Smooth muscle cell (in vitro differentiated cells): ENCODE measurements at regions not wholly inside any gene's neighbourhood (a gene's known extent, or its start where the extent isn't known, plus 50 kb on each side); places are given as distances from the start of the nearest gene placed in this dataset.

Experiments used
- DNase-seq: peaks from one replicate; lab custom pipeline; 2025; ENCODE audit not compliant: unreplicated experiment; lab: John Stamatoyannopoulos, UW
- H2AFZ ChIP-seq: fragments of 200-600 bp; sonication (generic); 2 replicates; pipeline ENCODE4 v1.6.0; 2016; ENCODE audit warnings: antibody characterized with exemption, low read depth, mild to moderate bottlenecking
- H3F3A ChIP-seq: fragments of 200-600 bp; sonication (generic); 2 replicates; pipeline ENCODE4 v1.6.0; 2017; ENCODE audit warnings: antibody characterized with exemption, low read depth
- H3K27ac ChIP-seq: fragments of 200-600 bp; sonication (generic); 2 replicates; pipeline ENCODE4 v1.5.1; 2016; ENCODE audit warnings: low read depth, mild to moderate bottlenecking
- H3K27me3 ChIP-seq: fragments of 200-600 bp; sonication (generic); 2 replicates; pipeline ENCODE4 v1.6.1; 2016; ENCODE audit warnings: low read depth, mild to moderate bottlenecking
- H3K36me3 ChIP-seq: fragments of 200-600 bp; sonication (generic); 2 replicates; pipeline ENCODE4 v1.5.1; 2016; ENCODE audit warnings: low read depth
- H3K4me1 ChIP-seq: fragments of 200-600 bp; sonication (generic); 2 replicates; pipeline ENCODE4 v1.5.1; 2016; ENCODE audit warnings: low read depth
- H3K4me2 ChIP-seq: fragments of 200-600 bp; sonication (generic); 2 replicates; pipeline ENCODE4 v1.6.0; 2016; ENCODE audit warnings: mild to moderate bottlenecking
- H3K4me3 ChIP-seq: fragments of 200-600 bp; sonication (generic); 2 replicates; pipeline ENCODE4 v1.5.1; 2016; ENCODE audit warnings: mild to moderate bottlenecking
- H3K79me2 ChIP-seq: fragments of 200-600 bp; sonication (generic); 2 replicates; pipeline ENCODE4 v1.6.0; 2016; ENCODE audit warnings: low read depth, mild to moderate bottlenecking
- H3K9ac ChIP-seq: fragments of 200-600 bp; sonication (generic); 2 replicates; pipeline ENCODE4 v1.6.0; 2016; ENCODE audit warnings: low read depth
- H3K9me3 ChIP-seq: fragments of 200-600 bp; sonication (generic); replicated peaks from 2 replicates; pipeline ENCODE4 v1.5.1; 2016; ENCODE audit warnings: low read depth
- H4K20me1 ChIP-seq: fragments of 200-600 bp; sonication (generic); 2 replicates; pipeline ENCODE4 v1.6.0; 2016; ENCODE audit warnings: low read depth
- CTCF ChIP-seq: fragments of 200-600 bp; sonication (generic); IDR thresholded peaks from 2 replicates; pipeline ENCODE4 v1.5.1; 2017; ENCODE audit warnings: borderline replicate concordance, mild to moderate bottlenecking, antibody characterized with exemption; ENCODE audit not compliant: insufficient read depth, poor library complexity, severe bottlenecking
- WGBS: methylation state at CpG from one replicate; pipeline ENCODE4 v1.1.7; 2016; ENCODE audit warnings: low lambda C conversion rate; 5-methylcytosine and 5-hydroxymethylcytosine counted together

DNA sequence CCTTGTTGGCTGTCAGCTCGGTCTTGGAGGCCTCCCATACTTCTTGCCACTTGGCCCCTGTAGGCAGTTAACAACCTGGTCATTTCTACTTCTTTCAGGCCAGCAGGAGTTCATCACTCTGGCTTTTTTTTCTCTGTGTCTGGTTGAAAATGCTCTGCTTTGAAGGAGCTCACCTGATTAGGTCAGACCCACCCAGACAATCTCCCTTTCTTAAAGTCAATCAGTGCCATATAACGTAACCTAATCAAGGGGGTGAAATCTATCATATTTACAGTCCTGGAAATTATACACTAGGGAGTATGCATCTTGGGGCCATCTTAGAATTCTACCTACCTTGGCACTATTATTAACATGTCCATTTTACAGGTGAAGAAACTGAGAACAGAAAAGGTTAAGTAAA lies 155.4 kb downstream of the SREK1 start:
- WGBS, result 89% methylated on average over 2 of the region's 2 CpGs
- H3K4me3 ChIP-seq, result no peak overlapping the region
- H3K4me1 ChIP-seq, result no peaks in the 10 kb centered on the region
- no peak for DNase-seq
- H2AFZ ChIP-seq, result no peak overlapping the region
- H3K27me3 ChIP-seq, result peaks cover 17% of the 10 kb centered on the region
- H3F3A ChIP-seq, result no peaks in the 10 kb centered on the region
- H3K9me3 ChIP-seq, result no peaks in the 10 kb centered on the region
- no peaks in the 10 kb centered on the region for H3K36me3 ChIP-seq
- H3K9ac ChIP-seq, result no peak overlapping the region
- no peaks in the 10 kb centered on the region for H4K20me1 ChIP-seq
- no peak overlapping the region for H3K27ac ChIP-seq
- no peaks in the 10 kb centered on the region for H3K79me2 ChIP-seq
- no peak for TF ChIP-seq CTCF
- no peak overlapping the region for H3K4me2 ChIP-seq

DNA sequence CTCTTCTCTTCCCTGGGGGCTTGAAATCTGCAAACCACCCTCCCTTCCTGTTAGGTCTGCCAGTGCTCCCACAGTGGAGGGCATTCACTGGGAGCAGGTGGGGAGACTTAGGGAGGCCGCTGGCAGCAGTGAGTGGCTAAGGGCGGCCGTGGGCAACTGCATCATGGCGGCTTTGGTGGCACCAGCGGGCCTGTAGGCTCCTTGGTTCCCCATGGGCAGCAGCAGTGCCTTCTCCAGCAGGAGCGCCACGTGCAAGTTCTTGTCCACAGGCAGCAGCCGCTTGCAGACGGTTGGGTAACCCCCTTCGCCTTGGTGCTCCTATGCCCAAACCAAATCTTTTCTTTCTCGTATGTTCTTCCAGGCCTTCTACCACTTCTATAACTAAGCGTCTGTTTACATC lies 158.2 kb downstream of the SREK1 start:
- Histone ChIP-seq H3K4me3 (no peak overlapping the region), H3K4me2 (no peak overlapping the region), H3K9ac (no peak overlapping the region), H3K27me3 (peaks cover 17% of the 10 kb centered on the region), H3K4me1 (no peaks in the 10 kb centered on the region), H3K9me3 (no peaks in the 10 kb centered on the region), H4K20me1 (no peaks in the 10 kb centered on the region), H3K36me3 (no peaks in the 10 kb centered on the region), H3K27ac (no peak overlapping the region), H3F3A (no peaks in the 10 kb centered on the region), H2AFZ (no peak overlapping the region), H3K79me2 (no peaks in the 10 kb centered on the region)
- no peak for TF ChIP-seq CTCF
- 94% methylated on average over 12 of the region's 12 CpGs for WGBS
- DNase-seq, result no peak

- H3K9me3 ChIP-seq, result no peaks in the 10 kb centered on the region
- peak; percentile 73 for TF ChIP-seq CTCF
- H3K27me3 ChIP-seq, result peaks cover 2% of the 10 kb centered on the region
- H3K4me1 ChIP-seq, result no peaks in the 10 kb centered on the region
- H2AFZ ChIP-seq, result no peak overlapping the region
- no peaks in the 10 kb centered on the region for H3K36me3 ChIP-seq
- H3K27ac ChIP-seq, result no peak overlapping the region
- no peaks in the 10 kb centered on the region for H3F3A ChIP-seq
- WGBS, result 33% methylated on average over 9 of the region's 9 CpGs
- H3K4me2 ChIP-seq, result no peak overlapping the region
- no peaks in the 10 kb centered on the region for H3K79me2 ChIP-seq
- no peak overlapping the region for H3K4me3 ChIP-seq
- no peaks in the 10 kb centered on the region for H4K20me1 ChIP-seq
- peak; percentile 3 for DNase-seq
- no peak overlapping the region for H3K9ac ChIP-seq
Measured at GRCh38 chr5:66306105-66306843, 162.2 kb downstream of the SREK1 start.

- no peak for TF ChIP-seq CTCF
- H3K4me3 ChIP-seq, result no peak overlapping the region
- H3K79me2 ChIP-seq, result no peaks in the 10 kb centered on the region
- H3K4me2 ChIP-seq, result no peak overlapping the region
- H3K27me3 ChIP-seq, result no peaks in the 10 kb centered on the region
- no peak for DNase-seq
- H3K36me3 ChIP-seq, result no peaks in the 10 kb centered on the region
- no peak overlapping the region for H2AFZ ChIP-seq
- H3K9ac ChIP-seq, result no peak overlapping the region
- H3F3A ChIP-seq, result no peaks in the 10 kb centered on the region
- H3K9me3 ChIP-seq, result no peaks in the 10 kb centered on the region
- H4K20me1 ChIP-seq, result no peaks in the 10 kb centered on the region
- H3K4me1 ChIP-seq, result no peaks in the 10 kb centered on the region
- WGBS, result 75% methylated on average over 7 of the region's 7 CpGs
- H3K27ac ChIP-seq, result no peak overlapping the region
Measured at GRCh38 chr5:66306844-66307315, 162.8 kb downstream of the SREK1 start.
